ENCODE measurements at regions not wholly inside any gene's neighbourhood (a gene's known extent, or its start where the extent isn't known, plus 50 kb on each side); places are given as distances from the start of the nearest gene placed in this dataset.

- TF ChIP-seq EZH2phosphoT487 (IDR thresholded peaks at IDR 0.05) (no peak), CTCF (IDR thresholded peaks at IDR 0.05) (no peak), EZH2 (IDR thresholded peaks at IDR 0.05) (no peak)
Measured at GRCh38 chr10:28157379-28157778, 145.5 kb downstream of the MPP7 start.
